Gastroesophageal sphincter (tissue), 4 donors: ENCODE measurements at regions not wholly inside any gene's neighbourhood (a gene's known extent, or its start where the extent isn't known, plus 50 kb on each side); places are given as distances from the start of the nearest gene placed in this dataset.

Source experiments
- ATAC-seq: fragments of 150-250 bp; one replicate; pipeline ENCODE4 v1.9.1; 2016; ENCODE audit warnings: mild to moderate bottlenecking, moderate library complexity
- H3K27ac ChIP-seq, 4 donors: fragments of 200-600 bp; sonication (generic) in 3 of 4; 1 replicate in 3 of 4; 2 replicates in 1 of 4; pipeline ENCODE4 v1.5.1; 2016 to 2019
- H3K27me3 ChIP-seq: fragments of 200-600 bp; sonication (generic); one replicate; pipeline ENCODE4 v1.5.1; 2019
- H3K36me3 ChIP-seq, 2 donors: fragments of 200-600 bp; sonication (generic); one replicate each; pipeline ENCODE4 v1.5.1; 2019; ENCODE audit warnings: control low read depth in 1 of 2
- H3K4me1 ChIP-seq, 3 donors: fragments of 200-600 bp; sonication (generic); 1 replicate in 2 of 3; 2 replicates in 1 of 3; pipeline ENCODE4 v1.5.1; 2016 to 2019; ENCODE audit warnings: control low read depth in 2 of 3
- H3K4me3 ChIP-seq, 2 donors: fragments of 200-600 bp; sonication (generic); one replicate each; pipeline ENCODE4 v1.5.1; 2019; ENCODE audit warnings: mild to moderate bottlenecking in 1 of 2, moderate library complexity in 1 of 2
- H3K9me3 ChIP-seq, 3 donors: fragments of 200-600 bp; sonication (generic); one replicate each; pipeline ENCODE4 v1.5.1; 2017 to 2019; ENCODE audit warnings: control low read depth in 2 of 3
- EP300 ChIP-seq: sonication (generic); formaldehyde crosslinking; IDR thresholded peaks from one replicate; pipeline ENCODE4 v1.6.1; 2017; ENCODE audit warnings: antibody characterized with exemption, mild to moderate bottlenecking
- POLR2A ChIP-seq, 2 donors: fragments of 450-650 bp; IDR thresholded peaks; one replicate each; pipeline ENCODE4 v1.6.1; 2017; ENCODE audit warnings: antibody characterized with exemption in 2 of 2, mild to moderate bottlenecking in 2 of 2, moderate library complexity in 1 of 2
- POLR2AphosphoS5 ChIP-seq: sonication (generic); formaldehyde crosslinking; IDR thresholded peaks from one replicate; pipeline ENCODE4 v1.6.1; 2017; ENCODE audit warnings: antibody characterized with exemption
- WGBS, 2 donors: methylation state at CpG; one replicate each; pipeline ENCODE4 v1.1.5; 2018; ENCODE audit warnings: low coverage in 1 of 2; 5-methylcytosine and 5-hydroxymethylcytosine counted together
- TF ChIP-seq, protein P1 (sequence below), 4 experiments: fragments of 200-600 bp in 2 of 4; fragments of 450-650 bp in 2 of 4; sonication (generic) in 1 of 4; IDR thresholded peaks; one replicate each; pipeline ENCODE4 v1.5.1; 2017 to 2019; ENCODE audit warnings: antibody characterized with exemption in 4 of 4, mild to moderate bottlenecking in 2 of 4, moderate library complexity in 2 of 4

DNA sequence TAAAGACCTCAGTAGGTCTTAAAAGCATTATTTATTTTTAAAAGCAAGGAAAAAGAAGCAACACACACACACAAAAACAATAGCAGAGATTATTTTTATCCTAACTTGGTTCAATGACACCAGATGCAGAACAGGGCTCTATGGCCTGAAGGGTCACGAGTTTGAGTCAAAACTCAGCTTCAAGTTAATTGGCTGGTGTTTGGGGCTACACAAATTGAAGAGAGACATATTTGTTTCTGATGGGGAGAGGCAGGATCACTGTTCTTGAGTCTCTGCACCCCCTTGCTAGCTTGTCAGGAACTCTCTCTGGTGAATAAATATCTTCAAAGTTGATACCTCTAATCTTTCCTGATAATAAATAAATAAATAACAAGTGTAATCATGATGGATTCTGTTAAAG lies 466.1 kb downstream of the PRKD1 start:
- 50% methylated on average over 1 of the region's 1 CpG; no CpG with 5 or more reads in 1 of the 2 donors for WGBS, 2 donors
- TF ChIP-seq, protein P1, sequence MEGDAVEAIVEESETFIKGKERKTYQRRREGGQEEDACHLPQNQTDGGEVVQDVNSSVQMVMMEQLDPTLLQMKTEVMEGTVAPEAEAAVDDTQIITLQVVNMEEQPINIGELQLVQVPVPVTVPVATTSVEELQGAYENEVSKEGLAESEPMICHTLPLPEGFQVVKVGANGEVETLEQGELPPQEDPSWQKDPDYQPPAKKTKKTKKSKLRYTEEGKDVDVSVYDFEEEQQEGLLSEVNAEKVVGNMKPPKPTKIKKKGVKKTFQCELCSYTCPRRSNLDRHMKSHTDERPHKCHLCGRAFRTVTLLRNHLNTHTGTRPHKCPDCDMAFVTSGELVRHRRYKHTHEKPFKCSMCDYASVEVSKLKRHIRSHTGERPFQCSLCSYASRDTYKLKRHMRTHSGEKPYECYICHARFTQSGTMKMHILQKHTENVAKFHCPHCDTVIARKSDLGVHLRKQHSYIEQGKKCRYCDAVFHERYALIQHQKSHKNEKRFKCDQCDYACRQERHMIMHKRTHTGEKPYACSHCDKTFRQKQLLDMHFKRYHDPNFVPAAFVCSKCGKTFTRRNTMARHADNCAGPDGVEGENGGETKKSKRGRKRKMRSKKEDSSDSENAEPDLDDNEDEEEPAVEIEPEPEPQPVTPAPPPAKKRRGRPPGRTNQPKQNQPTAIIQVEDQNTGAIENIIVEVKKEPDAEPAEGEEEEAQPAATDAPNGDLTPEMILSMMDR (IDR thresholded peaks at IDR 0.05): no peak
- TF ChIP-seq EP300 (no peak), POLR2A (IDR thresholded peaks at IDR 0.05) (no peak), POLR2AphosphoS5 (no peak)

DNA sequence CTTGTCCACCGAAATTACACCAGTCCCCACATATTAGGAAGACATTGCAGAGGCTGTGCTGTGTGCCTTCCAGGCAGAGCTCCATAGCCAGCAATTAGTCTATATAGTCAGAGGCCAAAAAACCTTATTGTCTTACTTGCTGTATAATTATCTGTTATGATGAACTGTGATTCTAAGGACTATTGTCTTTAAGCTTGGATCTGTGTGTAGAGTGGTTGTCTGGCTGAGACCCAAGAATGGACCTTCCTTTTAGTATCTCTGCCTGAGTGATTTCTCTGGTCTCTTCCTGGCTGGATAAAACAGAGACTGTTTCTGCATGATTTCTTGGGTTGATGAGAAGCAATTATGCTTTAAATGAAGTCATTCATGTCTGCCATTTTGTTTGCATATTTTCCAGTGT lies 465.3 kb downstream of the PRKD1 start:
- TF ChIP-seq POLR2A (IDR thresholded peaks at IDR 0.05) (no peak), EP300 (no peak), POLR2AphosphoS5 (no peak)
- TF ChIP-seq, protein P1 (IDR thresholded peaks at IDR 0.05): no peak
- Histone ChIP-seq H3K36me3 (no peaks in the 10 kb centered on the region), H3K4me1 (no peaks in the 10 kb centered on the region), H3K4me3 (no peak overlapping the region), H3K9me3 (no peaks in the 10 kb centered on the region), H3K27me3 (no peaks in the 10 kb centered on the region), H3K27ac (no peak overlapping the region)
- no peak for ATAC-seq
- 62 to 70% methylated on average over 1 of the region's 1 CpG for WGBS, 2 donors

More for the DNA sequence above, 466.1 kb downstream of the PRKD1 start:
- no peaks in the 10 kb centered on the region for H3K27me3 ChIP-seq
- H3K4me1 ChIP-seq: no peaks in the 10 kb centered on the region
- no peaks in the 10 kb centered on the region for H3K36me3 ChIP-seq
- H3K9me3 ChIP-seq: no peaks in the 10 kb centered on the region
- H3K4me3 ChIP-seq: no peak overlapping the region
- no peak for ATAC-seq
- H3K27ac ChIP-seq: no peak overlapping the region

DNA sequence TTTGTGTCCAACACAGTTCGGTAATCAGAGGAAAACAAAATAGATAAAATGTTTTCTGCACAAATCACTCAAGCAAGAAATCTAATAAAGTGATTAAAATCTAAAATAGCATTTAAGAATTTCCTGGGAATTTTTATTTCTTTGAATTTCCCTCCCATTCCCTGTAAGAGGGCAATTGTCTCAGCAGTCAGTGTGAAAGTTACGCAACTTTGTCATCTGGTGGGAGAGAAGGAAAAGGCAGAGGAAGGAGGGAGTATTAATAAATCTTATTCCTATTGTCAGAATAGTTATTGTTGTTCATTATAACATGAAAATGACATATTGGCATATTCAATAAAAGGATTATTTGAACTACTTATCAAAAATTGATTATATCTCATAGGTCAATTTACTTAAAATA lies 464.9 kb downstream of the PRKD1 start:
- TF ChIP-seq EP300 (no peak), POLR2AphosphoS5 (no peak)
- no peak for ATAC-seq
- no peaks in the 10 kb centered on the region for H3K36me3 ChIP-seq
- no peaks in the 10 kb centered on the region for H3K27me3 ChIP-seq
- H3K4me1 ChIP-seq: no peaks in the 10 kb centered on the region
- no peak overlapping the region for H3K4me3 ChIP-seq
- 92 to 96% methylated on average over 2 of the region's 2 CpGs for WGBS, 2 donors
- H3K9me3 ChIP-seq: no peaks in the 10 kb centered on the region
- no peak overlapping the region for H3K27ac ChIP-seq

DNA sequence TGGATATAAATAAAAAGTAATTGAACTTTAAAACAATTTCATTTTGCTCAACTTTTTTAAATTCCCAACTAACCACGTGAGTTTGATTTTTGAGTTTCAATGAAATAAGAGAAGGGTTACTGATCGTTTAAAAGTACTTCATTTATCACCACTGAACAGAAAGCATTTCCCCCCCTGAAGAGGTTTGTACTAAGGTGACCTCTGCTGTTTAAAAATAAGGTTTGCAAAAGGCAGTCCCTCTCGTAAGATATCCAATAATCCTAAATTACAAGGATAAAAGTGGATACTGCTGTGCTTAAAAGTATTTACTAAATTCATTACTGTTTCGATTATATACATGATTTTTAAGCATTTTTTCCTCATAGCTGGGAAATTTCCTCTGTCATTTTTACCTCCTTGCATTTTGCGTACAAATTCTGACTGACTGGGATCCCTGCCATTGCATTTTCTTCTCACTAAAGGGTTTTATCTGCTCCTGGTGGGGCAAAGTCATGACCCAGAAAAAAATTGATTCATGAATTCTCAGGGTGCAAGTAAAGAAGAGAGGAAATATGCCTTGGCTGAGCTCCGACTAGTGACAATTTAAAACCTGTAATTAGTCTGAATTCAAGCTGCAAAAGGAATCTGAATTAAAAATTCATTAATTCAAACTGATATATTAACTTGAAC lies 463.8 kb downstream of the PRKD1 start:
- TF ChIP-seq EP300 (no peak), POLR2A (IDR thresholded peaks at IDR 0.05) (no peak), POLR2AphosphoS5 (no peak)
- TF ChIP-seq, protein P1 (IDR thresholded peaks at IDR 0.05): no peak
- WGBS, 2 donors: 18 to 32% methylated on average over 6 of the region's 6 CpGs
- Histone ChIP-seq H3K4me3 (no peak overlapping the region), H3K27ac (no peak overlapping the region), H3K36me3 (no peaks in the 10 kb centered on the region), H3K9me3 (no peaks in the 10 kb centered on the region), H3K4me1 (no peaks in the 10 kb centered on the region), H3K27me3 (no peaks in the 10 kb centered on the region)
- ATAC-seq: no peak

DNA sequence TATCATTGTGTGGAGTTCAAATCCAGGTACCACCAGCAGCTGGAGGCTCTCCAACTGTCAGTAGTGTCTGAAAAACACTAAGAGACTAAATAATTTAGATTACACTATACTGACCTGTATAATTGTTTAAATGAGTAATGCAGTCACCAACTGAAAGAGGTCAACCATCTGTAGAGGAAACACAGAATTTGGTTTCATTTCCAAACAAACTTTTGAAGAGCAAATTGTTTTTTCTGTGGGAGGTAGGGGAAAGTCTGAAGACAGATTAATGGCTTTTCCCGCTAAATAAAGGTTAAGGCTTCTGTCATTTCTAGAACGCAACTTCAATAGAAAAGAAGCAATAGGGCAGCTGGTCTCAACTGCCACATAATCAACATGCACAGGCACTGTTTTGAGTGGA lies 462.6 kb downstream of the PRKD1 start:
- Histone ChIP-seq H3K4me1 (no peaks in the 10 kb centered on the region), H3K36me3 (no peaks in the 10 kb centered on the region), H3K27ac (no peak overlapping the region), H3K9me3 (no peaks in the 10 kb centered on the region), H3K4me3 (no peak overlapping the region), H3K27me3 (no peaks in the 10 kb centered on the region)
- WGBS, 2 donors: 65 to 71% methylated on average over 2 of the region's 2 CpGs
- TF ChIP-seq POLR2A (IDR thresholded peaks at IDR 0.05) (no peak), POLR2AphosphoS5 (no peak), EP300 (no peak)
- TF ChIP-seq, protein P1 (IDR thresholded peaks at IDR 0.05): no peak
- no peak for ATAC-seq
